GM19035 (cell line): ENCODE measurements at regions not wholly inside any gene's neighbourhood (a gene's known extent, or its start where the extent isn't known, plus 50 kb on each side); places are given as distances from the start of the nearest gene placed in this dataset.

Experiments
- ATAC-seq: cut with Tn5 transposase; IDR thresholded peaks from one replicate; pipeline ENCODE4 v1.9.1; 2021; ENCODE audit not compliant: unreplicated experiment

DNA sequence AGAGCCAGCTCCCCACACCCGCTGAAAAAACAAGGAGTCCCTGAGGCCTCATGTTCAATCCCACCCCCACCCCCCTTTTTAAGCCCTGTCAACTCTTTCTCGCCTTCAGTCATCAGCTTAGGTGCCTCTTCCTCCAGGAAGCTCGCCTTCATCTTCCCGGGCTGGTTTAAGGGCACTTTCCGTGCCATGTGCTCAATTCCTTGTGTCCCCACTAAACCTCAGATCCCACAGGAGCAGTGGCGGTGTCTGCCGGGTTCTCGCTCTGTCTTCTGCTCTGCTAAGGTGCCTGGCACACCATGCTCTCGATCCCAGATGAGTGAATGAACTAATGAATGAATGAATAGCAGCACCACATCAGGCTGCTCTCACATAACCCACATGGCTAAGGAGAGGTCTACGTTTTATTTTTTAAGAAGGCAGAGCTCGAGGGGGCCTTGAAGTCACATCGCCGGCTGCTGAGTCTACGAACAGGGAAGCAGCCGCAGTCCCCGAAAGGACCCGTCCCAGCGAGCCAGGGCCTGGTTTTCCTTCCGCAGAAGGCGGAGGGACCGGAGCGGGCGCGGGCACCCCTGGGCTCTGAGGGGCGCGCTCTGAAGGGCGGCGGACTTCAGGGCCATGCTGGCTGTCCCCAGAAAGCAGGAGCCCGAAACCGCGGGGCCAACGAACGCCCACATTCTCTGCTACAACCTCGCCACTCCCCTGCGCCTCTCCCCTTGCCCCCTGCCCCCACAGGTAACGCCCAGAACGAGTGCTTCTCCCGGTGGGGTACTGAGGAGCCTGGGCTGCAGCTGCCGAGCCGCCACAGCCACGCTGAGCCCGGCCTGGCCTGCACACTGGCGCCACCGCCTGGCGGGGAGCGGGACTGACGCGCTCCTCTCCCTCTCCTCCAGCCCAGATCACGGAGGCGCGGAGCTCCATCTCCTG is 73.4 kb upstream of the KCNMA1 start:
- ATAC-seq, result peak; percentile 85

GRCh38 chr10:77710081-77710551 is 72.5 kb upstream of the KCNMA1 start:
- ATAC-seq, result peak; percentile 45

- no peak for ATAC-seq
Measured at GRCh38 chr10:77707570-77707969, 70.0 kb upstream of the KCNMA1 start.

DNA sequence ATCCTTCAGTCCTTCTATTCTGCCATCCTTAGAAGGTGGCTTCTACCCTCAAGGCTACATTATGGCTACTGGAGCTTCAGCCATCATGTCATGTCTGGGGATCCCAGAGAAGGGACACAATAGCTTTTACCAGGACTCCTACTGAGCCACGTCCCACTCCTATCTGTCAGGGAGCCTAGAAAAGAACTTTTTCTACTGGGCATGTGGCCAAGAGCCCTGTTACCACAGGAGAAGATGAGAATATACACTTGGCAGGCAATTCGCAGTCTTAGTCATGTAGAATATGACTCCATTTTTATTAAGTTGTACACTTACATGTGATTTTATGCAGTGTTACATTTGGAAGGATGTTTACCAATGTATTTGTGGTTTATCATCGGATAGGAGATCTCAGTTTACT is 64.6 kb upstream of the KCNMA1 start:
- no peak for ATAC-seq

DNA sequence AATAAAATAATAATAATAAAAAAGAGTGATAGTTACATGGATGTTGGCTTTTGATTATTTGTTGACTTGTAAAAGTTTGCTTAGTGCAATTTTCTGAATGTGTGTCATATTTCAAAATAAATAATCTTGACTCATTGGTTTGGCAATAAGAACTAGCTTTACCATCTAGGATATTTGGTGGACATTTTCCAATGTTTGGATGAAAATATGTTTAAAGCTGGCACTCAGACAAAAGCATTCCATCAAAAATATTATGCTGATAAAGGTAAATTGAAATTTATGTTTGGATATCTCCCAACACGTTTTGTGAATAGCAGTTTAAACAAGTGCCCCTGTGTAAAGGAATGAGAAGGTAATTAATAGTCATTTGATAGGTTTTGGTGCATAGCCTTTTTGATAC is 62.5 kb upstream of the KCNMA1 start:
- ATAC-seq, result no peak

GRCh38 chr10:77699080-77699645 is 61.6 kb upstream of the KCNMA1 start:
- ATAC-seq, result peak; percentile 71

- ATAC-seq, result no peak
Measured at GRCh38 chr10:77698267-77698931, 60.8 kb upstream of the KCNMA1 start.

GRCh38 chr10:77696584-77696983 is 59.0 kb upstream of the KCNMA1 start:
- no peak for ATAC-seq

- ATAC-seq, result no peak
Measured at GRCh38 chr10:77695186-77695585, 57.6 kb upstream of the KCNMA1 start.

GRCh38 chr10:77692782-77693181 is 55.2 kb upstream of the KCNMA1 start:
- no peak for ATAC-seq

DNA sequence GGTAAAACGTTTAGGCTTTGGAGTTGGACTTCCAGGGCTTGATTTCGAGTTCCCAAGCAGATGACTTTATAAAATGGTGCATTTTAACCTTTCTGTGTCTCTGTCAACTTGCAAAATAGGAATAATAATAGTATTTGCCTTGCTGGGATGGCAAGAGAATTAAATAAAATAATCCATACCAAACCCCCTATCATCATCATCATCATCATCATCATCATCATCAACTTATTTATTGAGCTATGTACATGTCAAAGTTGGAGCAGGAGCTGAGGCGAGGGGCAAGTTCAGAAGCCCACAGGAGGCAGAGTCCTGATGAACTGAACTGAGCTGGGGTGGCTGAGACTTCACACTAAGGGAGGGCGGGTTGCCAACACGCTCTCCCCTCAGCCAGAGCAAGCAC is 51.7 kb upstream of the KCNMA1 start:
- ATAC-seq, result no peak

DNA sequence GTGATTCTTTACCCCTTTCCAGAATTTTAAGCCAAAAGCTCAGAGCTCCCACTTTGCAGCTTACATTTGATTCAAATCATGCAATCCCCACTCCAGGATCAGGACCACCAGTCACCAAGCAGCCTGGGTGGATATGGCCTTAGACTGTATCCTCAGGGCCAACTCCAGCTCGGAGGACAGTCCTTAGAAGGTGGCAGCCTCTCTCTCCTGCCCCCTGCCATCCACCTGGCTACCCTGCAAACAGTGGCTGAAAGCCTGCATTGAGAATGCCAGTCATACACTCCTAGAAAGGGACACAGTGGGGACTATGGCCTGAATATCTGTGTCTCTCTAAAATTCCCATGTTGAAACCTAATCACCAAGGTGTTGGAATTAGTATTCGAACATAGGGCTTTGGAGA is 50.0 kb upstream of the KCNMA1 start:
- ATAC-seq, result no peak
